Hepatocyte (in vitro differentiated cells): ENCODE measurements at regions not wholly inside any gene's neighbourhood (a gene's known extent, or its start where the extent isn't known, plus 50 kb on each side); places are given as distances from the start of the nearest gene placed in this dataset.

Experiments used
- CTCF ChIP-seq: fragments of 200-600 bp; sonication (generic); IDR thresholded peaks from 2 replicates; pipeline ENCODE4 v1.5.1; 2016; ENCODE audit warnings: antibody characterized with exemption, mild to moderate bottlenecking; ENCODE audit not compliant: poor library complexity
- EZH2 ChIP-seq: fragments of 200-600 bp; sonication (generic); IDR thresholded peaks from 2 replicates; pipeline ENCODE4 v1.6.1; 2016; ENCODE audit warnings: antibody characterized with exemption, mild to moderate bottlenecking, borderline replicate concordance

GRCh38 chr1:55574691-55575225 is 359.6 kb upstream of the USP24 start:
- TF ChIP-seq CTCF, result no peak
- no peak for TF ChIP-seq EZH2
